Activated B cell treated with CpG ODN at 0.5 μM for 24 hours (primary cell): ENCODE measurements at regions not wholly inside any gene's neighbourhood (a gene's known extent, or its start where the extent isn't known, plus 50 kb on each side); places are given as distances from the start of the nearest gene placed in this dataset.

Experiments
- ATAC-seq: fragments of 200-7000 bp; cut with Tn5 transposase; one replicate; pipeline ENCODE4 v1.10.0; 2021; ENCODE audit warnings: low read depth, mild to moderate bottlenecking, moderate library complexity
- CTCF ChIA-PET: fragments of 350-600 bp; sonication (Branson Sonifier 250); formaldehyde crosslinking; loops from one replicate; lab custom pipeline; 2021; ENCODE audit warnings: antibody characterized with exemption; lab: Charles Lee
- POLR2A ChIA-PET: fragments of 350-600 bp; sonication (Branson Sonifier 250); formaldehyde crosslinking; loops from one replicate; lab custom pipeline; 2021; ENCODE audit warnings: antibody characterized with exemption; lab: Charles Lee
- DNase-seq: peaks from one replicate; pipeline ENCODE4 v3.0.0; 2022
- H3K27ac Mint-ChIP-seq: one replicate; pipeline ENCODE4 v1.8.0; 2020; ENCODE audit warnings: mixed read lengths
- H3K27me3 Mint-ChIP-seq: one replicate; pipeline ENCODE4 v1.8.0; 2021; ENCODE audit warnings: mixed read lengths
- H3K36me3 Mint-ChIP-seq: one replicate; pipeline ENCODE4 v1.8.0; 2021; ENCODE audit warnings: low read depth, mixed read lengths
- H3K4me1 Mint-ChIP-seq: one replicate; pipeline ENCODE4 v1.8.0; 2021; ENCODE audit warnings: mixed read lengths
- H3K4me3 Mint-ChIP-seq: one replicate; pipeline ENCODE4 v1.8.0; 2020; ENCODE audit warnings: mild to moderate bottlenecking, mixed read lengths
- H3K9me3 Mint-ChIP-seq: one replicate; pipeline ENCODE4 v1.8.0; 2020; ENCODE audit warnings: mixed read lengths
- intact Hi-C: fragments of 100-400 bp; cut with micrococcal nuclease; formaldehyde crosslinking; loops from one replicate; pipeline ENCODE4 v1.15.1; 2024
- TF ChIP-seq, protein P1 (sequence below): fragments of 200-600 bp; IDR thresholded peaks from one replicate; pipeline ENCODE4 v1.8.0; 2022; ENCODE audit warnings: antibody characterized with exemption, mild to moderate bottlenecking

DNA sequence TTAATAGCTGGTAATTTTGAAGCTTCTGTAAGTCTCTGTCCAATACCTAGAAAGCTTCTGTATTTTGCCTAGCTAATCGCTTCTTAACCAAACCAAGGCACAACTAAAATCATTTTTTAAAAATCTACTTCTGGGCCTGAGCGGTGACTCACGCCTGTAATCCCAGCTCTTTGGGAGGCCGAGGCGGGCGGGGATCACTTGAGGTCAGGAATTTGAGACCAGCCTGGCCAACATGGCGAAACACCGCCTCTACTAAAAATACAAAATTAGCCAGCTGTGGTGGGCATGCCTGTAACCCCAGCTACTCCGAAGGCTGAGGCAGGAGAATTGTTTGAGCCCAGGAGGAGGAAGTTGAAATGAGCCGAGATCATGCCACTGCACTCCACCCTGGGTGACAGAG lies 148.6 kb upstream of the FIGN start:
- no peaks in the 10 kb centered on the region for H3K36me3 Mint-ChIP-seq
- CTCF ChIA-PET, result no interaction called here
- no peak overlapping the region for H3K27ac Mint-ChIP-seq
- POLR2A ChIA-PET, result no interaction called here
- ATAC-seq, result no peak
- no peaks in the 10 kb centered on the region for H3K4me1 Mint-ChIP-seq
- no peak for DNase-seq
- H3K27me3 Mint-ChIP-seq, result no peaks in the 10 kb centered on the region
- TF ChIP-seq, protein P1, sequence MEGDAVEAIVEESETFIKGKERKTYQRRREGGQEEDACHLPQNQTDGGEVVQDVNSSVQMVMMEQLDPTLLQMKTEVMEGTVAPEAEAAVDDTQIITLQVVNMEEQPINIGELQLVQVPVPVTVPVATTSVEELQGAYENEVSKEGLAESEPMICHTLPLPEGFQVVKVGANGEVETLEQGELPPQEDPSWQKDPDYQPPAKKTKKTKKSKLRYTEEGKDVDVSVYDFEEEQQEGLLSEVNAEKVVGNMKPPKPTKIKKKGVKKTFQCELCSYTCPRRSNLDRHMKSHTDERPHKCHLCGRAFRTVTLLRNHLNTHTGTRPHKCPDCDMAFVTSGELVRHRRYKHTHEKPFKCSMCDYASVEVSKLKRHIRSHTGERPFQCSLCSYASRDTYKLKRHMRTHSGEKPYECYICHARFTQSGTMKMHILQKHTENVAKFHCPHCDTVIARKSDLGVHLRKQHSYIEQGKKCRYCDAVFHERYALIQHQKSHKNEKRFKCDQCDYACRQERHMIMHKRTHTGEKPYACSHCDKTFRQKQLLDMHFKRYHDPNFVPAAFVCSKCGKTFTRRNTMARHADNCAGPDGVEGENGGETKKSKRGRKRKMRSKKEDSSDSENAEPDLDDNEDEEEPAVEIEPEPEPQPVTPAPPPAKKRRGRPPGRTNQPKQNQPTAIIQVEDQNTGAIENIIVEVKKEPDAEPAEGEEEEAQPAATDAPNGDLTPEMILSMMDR, result no peak
- no peak overlapping the region for H3K4me3 Mint-ChIP-seq
- intact Hi-C loops, result no loop called here
- no peaks in the 10 kb centered on the region for H3K9me3 Mint-ChIP-seq

GRCh38 chr2:163878718-163879117 lies 142.9 kb upstream of the FIGN start:
- no peaks in the 10 kb centered on the region for H3K27me3 Mint-ChIP-seq
- intact Hi-C loops, result no loop called here

DNA sequence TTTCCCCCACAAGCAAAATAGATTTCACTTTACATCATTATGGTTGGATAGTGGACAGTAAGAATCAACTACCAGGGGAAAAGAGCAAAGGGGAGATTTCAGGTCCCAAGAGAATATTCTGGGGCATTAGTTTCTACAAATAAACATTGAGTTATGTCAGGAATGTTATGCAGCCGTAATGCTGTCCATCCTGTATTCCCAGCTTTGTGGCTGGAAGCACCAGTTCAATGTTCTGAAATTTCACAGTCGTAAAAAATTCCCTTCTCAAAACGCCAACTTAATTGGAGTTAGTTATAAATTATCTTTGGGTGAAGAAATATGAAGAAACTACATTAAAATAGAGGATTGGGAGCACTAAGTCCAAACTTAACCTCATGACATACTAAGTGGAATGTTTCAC lies 141.5 kb upstream of the FIGN start:
- TF ChIP-seq, protein P1, result no peak

More at GRCh38 chr2:163878718-163879117, 142.9 kb upstream of the FIGN start:
- ATAC-seq, result no peak
- CTCF ChIA-PET, result no interaction called here
- POLR2A ChIA-PET, result no interaction called here
- no peaks in the 10 kb centered on the region for H3K36me3 Mint-ChIP-seq
- no peak for DNase-seq
- H3K27ac Mint-ChIP-seq, result no peak overlapping the region
- TF ChIP-seq, protein P1, result no peak
- no peaks in the 10 kb centered on the region for H3K4me1 Mint-ChIP-seq
- H3K4me3 Mint-ChIP-seq, result no peak overlapping the region
- no peaks in the 10 kb centered on the region for H3K9me3 Mint-ChIP-seq

DNA sequence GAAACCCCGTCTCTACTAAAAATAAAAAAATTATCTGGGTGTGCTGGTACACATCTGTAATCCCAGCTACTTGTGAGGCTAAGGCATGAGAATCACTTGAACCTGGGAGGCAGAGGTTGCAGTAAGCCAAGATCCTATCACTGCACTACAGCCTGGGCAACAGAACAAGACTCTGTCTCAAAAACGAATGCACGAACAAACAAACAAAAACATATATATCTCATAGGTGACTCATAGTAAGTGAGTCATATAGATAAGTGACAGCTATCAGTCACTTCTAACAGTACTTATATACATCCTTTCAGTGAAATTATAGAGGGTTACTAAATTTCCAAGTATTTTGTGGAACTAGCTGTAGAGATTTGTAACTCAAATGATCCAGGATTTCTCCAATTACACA lies 127.3 kb upstream of the FIGN start:
- CTCF ChIA-PET, result no interaction called here
- intact Hi-C loops, result no loop called here
- ATAC-seq (no peak), DNase-seq (no peak)
- H3K4me1 Mint-ChIP-seq, result no peaks in the 10 kb centered on the region
- TF ChIP-seq, protein P1, result no peak
- no peaks in the 10 kb centered on the region for H3K36me3 Mint-ChIP-seq
- no peaks in the 10 kb centered on the region for H3K27me3 Mint-ChIP-seq
- H3K27ac Mint-ChIP-seq, result no peak overlapping the region
- no peak overlapping the region for H3K4me3 Mint-ChIP-seq
- peaks cover 4% of the 10 kb centered on the region for H3K9me3 Mint-ChIP-seq
- POLR2A ChIA-PET, result no interaction called here

More for the DNA sequence above, 141.5 kb upstream of the FIGN start:
- no peaks in the 10 kb centered on the region for H3K4me1 Mint-ChIP-seq
- intact Hi-C loops, result no loop called here
- no peak overlapping the region for H3K4me3 Mint-ChIP-seq
- no peak overlapping the region for H3K27ac Mint-ChIP-seq
- no peak for DNase-seq
- H3K9me3 Mint-ChIP-seq, result no peaks in the 10 kb centered on the region
- ChIA-PET CTCF (no interaction called here), POLR2A (no interaction called here)
- no peak for ATAC-seq
- no peaks in the 10 kb centered on the region for H3K36me3 Mint-ChIP-seq
- H3K27me3 Mint-ChIP-seq, result no peaks in the 10 kb centered on the region

- Mint-ChIP-seq H3K4me3 (no peak overlapping the region), H3K36me3 (no peaks in the 10 kb centered on the region), H3K9me3 (no peaks in the 10 kb centered on the region), H3K4me1 (no peaks in the 10 kb centered on the region), H3K27me3 (no peaks in the 10 kb centered on the region), H3K27ac (no peak overlapping the region)
- ATAC-seq (no peak), DNase-seq (no peak)
- ChIA-PET POLR2A (no interaction called here), CTCF (no interaction called here)
- intact Hi-C loops, result no loop called here
- TF ChIP-seq, protein P1, result no peak
These were observed 124.1 kb upstream of the FIGN start for GRCh38 chr2:163859951-163860350.
